RKO (cell line): ENCODE measurements at regions not wholly inside any gene's neighbourhood (a gene's known extent, or its start where the extent isn't known, plus 50 kb on each side); places are given as distances from the start of the nearest gene placed in this dataset.

Source experiments
- DNase-seq: peaks from one replicate; pipeline ENCODE4 v3.0.0-alpha.2; 2016; ENCODE audit warnings: low spot score

DNA sequence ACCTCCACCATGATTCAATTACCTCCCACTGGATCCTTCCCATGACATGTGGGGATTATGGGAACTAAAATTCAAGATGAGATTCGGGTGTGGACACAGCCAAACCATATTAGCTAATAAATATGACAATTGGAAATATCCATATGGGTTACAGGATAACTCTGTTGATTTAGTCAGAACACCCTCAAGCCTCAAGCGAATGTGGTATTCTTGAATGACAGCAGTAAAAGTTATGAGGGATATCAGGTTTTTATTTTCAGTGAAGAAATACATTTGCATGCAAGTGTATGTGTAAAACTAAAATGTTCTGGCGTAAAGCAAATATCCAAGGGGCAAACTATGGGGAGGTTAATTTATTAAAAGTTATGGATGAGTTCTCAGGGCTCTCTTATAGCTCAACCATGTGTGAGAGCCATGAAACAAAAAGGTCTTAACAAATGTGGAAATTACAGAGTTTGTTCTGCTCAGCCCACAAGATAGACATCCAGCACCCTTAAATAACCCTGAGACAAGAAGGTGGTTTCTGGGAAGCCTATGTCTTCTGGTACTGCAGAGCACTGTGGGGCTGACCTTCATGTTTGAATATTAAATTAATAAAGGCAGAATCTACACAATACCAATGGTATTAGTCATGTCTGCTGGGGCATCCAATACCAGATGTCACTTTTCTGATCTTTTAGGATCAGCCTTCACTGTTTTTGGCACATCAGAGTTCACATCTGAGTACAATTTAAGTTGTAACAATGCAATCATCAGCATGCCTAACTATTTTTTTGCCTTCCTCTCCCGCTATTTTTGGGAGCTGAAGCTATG, 370.5 kb upstream of the RSPO3 start:
- DNase-seq: no peak

- DNase-seq: no peak
These were observed 364.9 kb upstream of the RSPO3 start for GRCh38 chr6:126753606-126754005.

DNA sequence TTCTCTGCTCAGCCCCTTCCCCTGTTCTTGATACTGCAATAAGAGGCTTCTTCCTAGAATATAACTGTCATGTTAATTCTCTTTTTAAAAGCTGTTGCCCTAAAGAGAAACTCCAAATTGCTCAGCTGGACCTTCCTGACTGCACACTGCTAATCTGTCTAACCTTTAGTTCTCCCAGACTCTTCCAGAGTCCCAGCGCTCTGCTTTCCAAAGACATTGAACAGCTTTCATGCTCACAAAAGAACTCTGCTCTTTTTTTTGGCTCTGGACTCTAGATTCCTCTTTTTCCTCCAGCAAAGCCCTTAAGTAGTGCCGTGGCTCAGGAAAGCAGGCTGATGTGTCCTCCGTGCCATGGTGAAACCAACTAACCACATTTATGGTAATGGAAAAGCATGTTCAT, 356.6 kb upstream of the RSPO3 start:
- no peak for DNase-seq

GRCh38 chr6:126764104-126764503, 354.4 kb upstream of the RSPO3 start:
- no peak for DNase-seq

GRCh38 chr6:126764671-126765070, 353.8 kb upstream of the RSPO3 start:
- no peak for DNase-seq

DNA sequence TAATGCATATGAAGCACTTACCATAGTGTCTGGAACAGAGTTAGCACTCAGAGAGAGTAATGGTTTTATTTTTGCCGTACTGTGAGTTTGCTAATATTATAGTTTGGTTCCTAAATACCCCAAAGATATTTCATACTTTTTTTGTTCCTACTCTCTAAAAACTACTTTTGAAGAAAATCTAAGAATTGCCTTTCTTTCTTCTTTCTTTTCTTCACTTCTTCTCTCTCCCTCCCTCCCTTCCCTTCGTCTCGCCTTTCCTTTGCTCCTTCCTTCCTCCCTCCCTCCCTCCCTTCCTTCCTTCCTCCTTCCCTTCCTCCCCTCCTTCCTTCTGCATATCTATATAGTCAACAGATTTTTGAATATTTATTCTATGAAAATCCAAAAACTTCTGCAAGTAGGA, 351.7 kb upstream of the RSPO3 start:
- no peak for DNase-seq

DNA sequence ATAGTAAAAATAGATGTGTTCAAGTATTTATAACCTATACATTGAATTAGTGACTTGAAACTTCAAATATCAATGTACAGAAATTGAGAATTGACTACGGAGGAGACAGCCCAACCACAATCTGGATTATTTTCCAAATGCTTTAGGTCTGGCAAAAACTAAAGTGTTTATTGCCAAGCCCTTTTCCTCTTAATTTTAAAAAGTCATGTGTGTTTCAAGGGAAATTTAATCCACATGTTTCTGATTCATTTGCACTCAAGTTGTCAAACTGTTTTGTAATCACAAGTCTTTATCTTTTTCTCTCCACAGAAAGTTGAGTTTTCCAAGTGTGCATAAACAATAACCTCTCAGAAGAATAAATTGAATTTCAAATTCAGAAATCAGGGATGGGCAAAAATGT, 350.8 kb upstream of the RSPO3 start:
- DNase-seq: no peak

DNA sequence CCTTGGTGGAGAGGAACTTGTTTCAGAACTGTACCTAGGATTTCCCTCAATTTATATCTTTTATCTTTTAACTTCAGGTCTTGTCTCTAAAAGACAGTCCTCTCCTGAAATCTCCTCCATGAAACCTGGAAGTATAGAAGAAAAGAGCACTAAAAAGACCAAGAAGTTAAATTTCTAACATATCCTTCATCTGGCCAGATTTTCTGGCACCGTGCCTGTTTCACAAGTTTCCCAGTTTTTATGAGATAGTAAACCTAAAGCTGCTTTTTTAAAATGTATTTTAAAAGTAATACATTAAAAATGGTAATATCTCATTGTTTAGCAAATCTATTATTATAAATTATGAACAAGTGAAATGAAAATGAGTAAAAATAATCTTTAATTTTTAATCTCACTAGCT, 348.3 kb upstream of the RSPO3 start:
- DNase-seq: no peak

- no peak for DNase-seq
These were observed 345.2 kb upstream of the RSPO3 start for GRCh38 chr6:126773112-126773805.

GRCh38 chr6:126779331-126779730, 339.1 kb upstream of the RSPO3 start:
- no peak for DNase-seq

GRCh38 chr6:126781582-126781981, 336.9 kb upstream of the RSPO3 start:
- no peak for DNase-seq

GRCh38 chr6:126784161-126784790, 334.2 kb upstream of the RSPO3 start:
- DNase-seq: no peak

- peak; percentile 3 for DNase-seq
These were observed 332.2 kb upstream of the RSPO3 start for GRCh38 chr6:126786262-126786661.

DNA sequence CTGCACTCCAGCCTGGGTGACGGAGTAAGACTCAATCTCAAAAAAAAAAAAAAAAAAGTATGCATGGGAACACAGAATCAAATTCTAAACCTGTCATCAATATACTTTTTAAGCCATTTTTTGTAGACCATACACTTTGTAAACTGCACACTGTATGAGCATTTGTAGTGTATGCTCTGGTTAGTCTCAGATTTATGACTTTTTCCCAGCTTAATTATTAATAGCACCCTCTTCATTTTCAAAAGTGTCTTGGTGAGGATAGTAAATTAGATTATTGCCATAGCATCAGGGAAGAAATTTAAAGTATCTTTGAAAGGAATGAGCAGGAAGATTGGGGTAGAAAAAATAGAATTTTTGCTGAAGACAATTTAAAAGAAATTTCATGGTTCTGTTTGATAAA, 330.8 kb upstream of the RSPO3 start:
- no peak for DNase-seq

DNA sequence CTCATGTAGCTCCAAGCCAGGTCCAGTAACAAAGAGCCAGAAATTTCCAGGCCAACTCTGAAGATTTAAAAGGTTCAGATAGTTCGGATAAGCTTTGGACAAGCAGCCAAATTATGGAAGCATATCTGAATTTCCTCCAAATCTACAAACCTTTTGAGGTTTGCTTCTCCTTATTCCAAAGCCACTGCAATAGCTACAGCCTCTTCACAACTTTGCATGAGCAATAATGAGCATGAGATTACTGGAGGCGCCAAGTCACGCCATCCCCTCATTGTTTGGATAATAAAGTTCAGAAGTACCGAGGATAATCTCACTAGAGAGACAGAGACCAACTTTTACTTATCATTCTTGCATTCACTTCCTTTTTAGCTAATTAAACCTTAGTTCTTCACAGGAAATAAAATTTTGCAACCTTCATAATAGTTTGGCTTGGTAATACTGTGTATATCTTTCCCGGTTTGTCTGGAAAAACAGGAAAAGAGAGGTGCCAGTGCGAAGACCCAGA, 329.6 kb upstream of the RSPO3 start:
- DNase-seq: no peak

DNA sequence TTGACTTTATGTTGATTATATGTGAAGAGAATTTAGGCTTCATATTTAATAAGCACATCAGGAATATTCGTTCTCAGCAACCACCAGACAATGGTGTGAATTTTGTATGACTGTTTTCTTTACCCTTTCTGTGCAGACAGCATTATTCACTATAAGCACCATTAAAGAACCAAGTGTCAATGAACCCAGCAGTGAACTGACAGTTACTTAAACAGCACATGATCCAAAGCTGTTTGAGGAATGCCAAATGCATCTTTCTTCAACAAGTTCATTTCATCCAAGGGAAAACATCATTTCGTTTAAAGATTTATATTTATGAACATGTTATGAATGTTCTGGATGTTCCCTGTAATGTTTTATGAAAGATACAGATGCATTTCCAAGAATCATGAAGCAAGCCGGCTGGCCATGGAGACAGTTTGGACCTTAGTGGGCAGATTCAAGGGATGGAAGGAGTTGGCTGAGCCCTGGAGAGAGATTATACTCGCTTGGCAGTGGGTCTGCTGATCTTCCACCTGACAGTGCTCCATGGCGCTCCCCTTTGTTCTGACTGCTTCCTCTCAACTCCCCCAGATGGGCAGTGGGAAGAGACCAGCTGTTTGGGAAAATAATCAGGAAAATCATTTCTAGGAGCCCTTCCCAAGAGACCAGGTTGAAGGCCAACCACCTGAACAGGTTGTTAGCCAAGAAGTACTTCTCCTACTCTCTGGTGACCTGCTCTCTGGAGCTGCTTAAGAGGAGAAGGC, 326.0 kb upstream of the RSPO3 start:
- no peak for DNase-seq

DNA sequence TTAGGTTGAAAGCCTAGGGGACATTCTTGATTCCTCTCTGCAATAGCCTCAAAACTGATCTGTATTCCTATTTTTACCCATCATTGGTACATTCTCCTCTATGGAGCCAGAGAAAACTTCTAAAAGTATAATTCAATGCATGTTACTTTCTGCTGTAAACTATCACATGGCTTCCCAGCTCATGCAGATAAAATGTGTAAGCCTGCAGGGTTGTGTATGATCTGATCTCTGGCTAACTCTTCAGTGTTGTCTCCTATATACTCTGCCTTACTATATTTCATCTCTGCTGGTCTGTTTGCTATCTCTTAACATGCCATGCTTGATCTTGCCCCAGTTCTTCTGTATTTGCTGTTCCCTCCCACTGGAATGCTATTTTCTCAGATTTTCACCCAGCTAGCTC, 323.3 kb upstream of the RSPO3 start:
- no peak for DNase-seq

DNA sequence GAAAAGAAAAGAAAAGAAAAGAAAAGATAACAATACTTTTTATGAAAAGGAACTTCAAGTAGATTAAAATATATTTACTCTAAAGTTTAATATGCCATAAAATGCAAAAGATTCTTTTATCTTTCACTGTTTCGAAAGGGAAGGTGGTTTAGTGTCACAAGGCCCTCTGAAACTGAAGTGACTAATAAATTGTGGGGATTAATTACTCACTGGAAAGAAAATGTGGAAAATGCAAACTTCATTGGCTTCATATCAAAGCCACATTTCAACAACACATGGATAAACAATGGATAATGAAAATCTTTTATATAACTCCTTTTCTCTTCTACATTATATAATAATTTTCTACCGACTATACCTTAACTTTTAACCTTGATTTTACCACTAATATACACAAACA, 320.5 kb upstream of the RSPO3 start:
- no peak for DNase-seq

- DNase-seq: no peak
These were observed 314.7 kb upstream of the RSPO3 start for GRCh38 chr6:126803769-126804168.

GRCh38 chr6:126804332-126805064, 314.0 kb upstream of the RSPO3 start:
- peak; percentile 66 for DNase-seq

- DNase-seq: no peak
These were observed 312.6 kb upstream of the RSPO3 start for GRCh38 chr6:126805861-126806260.

GRCh38 chr6:126807876-126808275, 310.6 kb upstream of the RSPO3 start:
- DNase-seq: no peak
